Muscle of back (tissue), 3 donors: ENCODE measurements at regions not wholly inside any gene's neighbourhood (a gene's known extent, or its start where the extent isn't known, plus 50 kb on each side); places are given as distances from the start of the nearest gene placed in this dataset.

Experiments used
- DNase-seq, 3 donors: peaks; one replicate each; pipeline versions ENCODE4 v3.0.0 to v3.0.0-alpha.2; 2013

- no peak for DNase-seq
Observed at GRCh38 chr1:182193908-182194550, 132.5 kb upstream of the ZNF648 start.

GRCh38 chr1:182192966-182193365, 131.5 kb upstream of the ZNF648 start:
- DNase-seq = no peak

- DNase-seq = no peak
Observed at GRCh38 chr1:182192215-182192614, 130.7 kb upstream of the ZNF648 start.

- no peak for DNase-seq
Observed at GRCh38 chr1:182191381-182192115, 130.0 kb upstream of the ZNF648 start.

DNA sequence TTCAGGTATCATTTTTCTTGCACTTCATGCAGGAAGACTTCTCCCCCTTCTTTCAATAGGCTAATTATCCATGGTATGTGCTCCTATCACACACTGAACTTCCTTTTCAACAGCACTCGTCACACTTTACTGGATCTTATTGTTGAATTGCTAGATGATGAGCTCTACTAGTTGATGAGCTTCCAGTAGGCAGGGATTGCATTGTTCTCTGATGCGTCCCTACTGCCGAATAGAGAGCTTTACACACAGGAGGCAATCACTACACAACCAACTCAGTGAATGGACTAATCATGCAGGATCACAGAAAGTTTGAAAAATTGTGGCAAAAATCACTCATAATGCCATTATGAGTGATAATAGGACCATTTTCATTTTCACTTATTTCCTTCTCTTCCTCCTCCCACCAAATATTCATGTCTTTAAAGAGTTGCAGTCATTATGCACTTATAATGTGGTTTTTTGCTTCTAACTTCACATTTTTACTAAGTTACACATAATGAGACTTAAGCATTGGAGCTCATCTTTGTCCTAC, 128.1 kb upstream of the ZNF648 start:
- no peak for DNase-seq

GRCh38 chr1:182186757-182187146, 125.2 kb upstream of the ZNF648 start:
- DNase-seq = no peak

GRCh38 chr1:182185842-182186756, 124.6 kb upstream of the ZNF648 start:
- peak in 1 of 3 donors; percentile 55 for DNase-seq

GRCh38 chr1:182185136-182185535, 123.6 kb upstream of the ZNF648 start:
- no peak for DNase-seq

- DNase-seq = no peak
Observed at GRCh38 chr1:182183606-182184005, 122.1 kb upstream of the ZNF648 start.

- no peak for DNase-seq
Observed at GRCh38 chr1:182182311-182182710, 120.8 kb upstream of the ZNF648 start.

DNA sequence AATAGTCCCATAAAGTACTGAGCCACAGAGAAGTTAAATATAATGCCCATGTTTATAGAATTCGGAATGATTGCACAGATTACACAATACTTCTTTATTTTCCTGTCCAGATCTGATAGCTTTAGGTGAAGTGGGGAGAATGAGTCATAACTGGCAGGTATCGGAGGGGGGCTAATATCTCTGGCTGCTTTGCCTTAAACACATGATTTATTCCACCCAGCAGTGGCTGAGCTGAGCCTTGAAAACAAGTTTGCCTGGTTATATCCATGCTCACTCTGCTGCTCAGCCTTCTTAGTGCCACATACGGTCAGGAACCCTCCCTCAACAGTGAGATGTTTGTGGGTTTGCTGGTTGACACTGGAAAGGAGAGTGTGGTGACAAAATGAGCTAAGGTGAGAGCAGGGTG, 119.7 kb upstream of the ZNF648 start:
- DNase-seq = no peak

DNA sequence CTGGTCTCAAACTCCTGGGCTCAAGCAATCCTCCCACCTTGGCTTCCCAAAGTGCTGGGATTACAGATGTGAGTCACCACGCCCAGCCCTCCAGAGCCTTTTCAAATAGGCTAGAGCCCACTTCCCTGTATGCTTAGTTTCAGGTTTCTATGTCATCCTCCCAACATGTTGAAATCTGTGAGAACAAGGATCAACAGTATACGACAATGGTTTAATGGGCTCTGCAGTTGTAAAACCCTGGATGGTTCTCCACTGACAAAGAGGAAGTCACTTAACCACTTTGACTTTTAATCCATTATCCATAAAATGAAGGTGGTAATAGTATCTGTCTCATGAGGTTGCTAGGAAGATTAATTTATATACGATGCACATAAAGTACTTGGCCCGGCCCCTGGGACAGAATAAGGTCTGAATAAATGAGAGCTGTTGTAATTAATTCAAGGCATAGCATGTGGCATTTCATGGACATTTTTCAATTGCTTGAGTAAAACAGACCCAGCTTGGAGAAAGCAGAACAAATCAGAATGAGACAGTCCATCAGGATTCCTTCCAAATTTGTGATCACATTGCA, 113.9 kb upstream of the ZNF648 start:
- DNase-seq = peak in 1 of 3 donors; percentile 46

DNA sequence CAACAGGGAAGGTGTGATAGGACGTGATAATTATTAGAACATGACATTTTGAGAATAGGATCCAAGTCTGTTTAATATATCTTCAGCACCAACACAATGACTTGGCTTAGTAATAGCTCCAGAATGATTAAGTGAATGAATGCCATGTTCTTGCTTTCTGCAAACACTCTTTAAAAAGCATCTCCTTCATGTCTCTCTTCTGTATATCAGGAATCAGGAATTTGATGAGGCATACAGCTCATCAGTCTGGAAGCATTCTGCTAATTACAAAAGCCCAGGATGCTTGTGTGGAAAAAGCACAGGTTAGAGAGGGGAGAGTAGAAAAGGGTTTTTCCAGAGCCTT, 113.0 kb upstream of the ZNF648 start:
- no peak for DNase-seq

DNA sequence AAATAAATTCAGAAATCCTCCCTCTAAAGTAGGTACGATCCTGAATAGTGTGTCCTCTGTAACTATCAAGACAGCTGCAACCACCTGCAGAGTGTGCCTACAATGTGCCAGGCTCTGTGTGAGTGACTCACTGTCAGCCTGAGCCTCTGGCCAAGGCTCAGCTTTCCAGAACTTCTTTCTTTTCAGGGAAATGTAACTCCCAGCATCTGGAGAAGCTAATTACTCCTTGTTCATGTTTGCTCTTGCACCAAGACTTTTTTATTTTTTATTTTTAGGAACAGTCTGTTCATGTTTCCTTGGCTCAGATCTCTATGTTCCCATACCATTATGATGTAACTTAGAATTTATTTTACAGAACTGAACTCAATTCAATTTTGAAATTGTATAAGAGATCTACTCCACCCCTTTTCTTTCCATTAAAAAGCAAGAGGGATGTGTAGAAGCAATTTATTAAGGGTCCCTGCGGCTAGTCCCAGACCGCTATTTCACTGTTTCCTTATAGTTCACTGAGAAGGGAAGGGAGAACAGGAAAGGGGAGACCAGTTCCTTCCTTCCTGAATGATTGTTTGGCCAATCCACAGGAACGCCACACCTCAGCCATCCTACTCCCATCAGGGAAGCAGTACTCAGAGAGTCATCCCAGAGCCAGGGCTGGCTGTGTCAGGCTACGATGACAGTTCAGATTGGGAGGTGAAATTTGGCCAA, 112.4 kb upstream of the ZNF648 start:
- DNase-seq = peak; percentile 38 to 85 (median 59)

- no peak for DNase-seq
Observed at GRCh38 chr1:182172699-182173098, 111.2 kb upstream of the ZNF648 start.

- DNase-seq = no peak
Observed at GRCh38 chr1:182170891-182171461, 109.5 kb upstream of the ZNF648 start.

DNA sequence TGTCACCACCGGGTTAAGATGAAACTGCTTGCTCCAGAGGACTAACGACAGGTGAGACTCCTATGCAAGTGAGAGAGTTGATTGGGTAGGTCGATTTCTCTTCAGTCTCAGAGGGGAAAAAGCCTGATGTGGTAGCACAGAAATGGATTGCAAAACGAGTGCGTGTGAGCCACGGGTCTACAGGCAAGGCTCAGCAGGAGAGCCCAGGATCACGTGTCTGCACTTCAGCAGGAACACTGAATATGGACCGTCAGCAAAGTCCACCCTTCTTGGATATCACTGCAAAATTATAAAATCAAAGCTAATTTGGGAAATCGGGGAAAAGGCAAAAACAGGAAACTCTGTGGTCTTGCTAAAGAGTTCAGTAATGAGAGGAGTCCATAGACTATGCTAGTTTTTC, 107.7 kb upstream of the ZNF648 start:
- no peak for DNase-seq

- no peak for DNase-seq
Observed at GRCh38 chr1:182166750-182167149, 105.2 kb upstream of the ZNF648 start.

GRCh38 chr1:182166321-182166720, 104.8 kb upstream of the ZNF648 start:
- DNase-seq = no peak

DNA sequence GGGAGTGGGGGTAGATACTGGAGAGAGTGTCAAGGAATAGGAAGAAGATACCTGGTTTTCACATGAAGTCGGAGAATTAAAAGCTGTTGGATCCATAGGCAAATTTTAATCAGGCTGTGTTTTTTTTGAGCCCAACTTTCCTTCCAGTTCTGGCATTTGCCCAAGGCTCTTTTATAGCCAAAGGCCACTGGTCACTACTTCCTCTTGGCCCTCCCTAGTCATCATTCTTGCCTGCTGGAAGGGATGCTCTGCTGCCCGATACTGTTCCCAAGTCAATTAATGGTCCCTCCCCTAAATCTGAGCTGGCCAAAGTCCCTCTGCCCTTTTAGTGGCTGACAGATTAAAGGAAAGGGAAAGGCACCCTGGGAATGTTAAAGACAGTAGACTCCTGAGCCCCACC, 102.8 kb upstream of the ZNF648 start:
- DNase-seq = no peak

DNA sequence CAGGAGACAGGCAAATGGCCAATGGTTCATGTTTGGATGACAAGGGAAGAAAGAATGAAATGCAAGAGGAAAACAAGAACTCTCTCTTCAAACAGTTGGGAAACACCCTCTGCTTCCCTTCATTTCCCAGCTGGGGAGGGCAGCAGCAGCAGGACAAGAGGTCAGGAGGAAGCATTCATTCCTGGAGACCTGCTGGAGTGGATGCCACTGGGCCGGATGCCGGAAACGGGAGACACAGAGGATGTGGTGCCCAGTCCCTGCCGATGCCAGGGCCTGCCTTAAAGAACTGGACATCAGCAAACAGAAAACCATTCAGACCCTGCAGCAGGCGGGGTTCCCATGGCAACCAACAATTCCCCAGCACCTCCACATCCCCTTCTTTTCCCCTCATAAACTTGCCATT, 102.3 kb upstream of the ZNF648 start:
- peak in 1 of 3 donors; percentile 58 for DNase-seq
